Dermis blood vessel endothelial cell (primary cell): ENCODE measurements at regions not wholly inside any gene's neighbourhood (a gene's known extent, or its start where the extent isn't known, plus 50 kb on each side); places are given as distances from the start of the nearest gene placed in this dataset.
"Not testable (repeated sequence)": the region's sequence is repeated elsewhere in the genome, so short reads cannot be mapped to it uniquely, and the experiment has no call there.

Source experiments
- DNase-seq: peaks from one replicate; pipeline ENCODE4 v3.0.0; 2010

GRCh38 chrX:140447150-140447549 lies 57.7 kb downstream of the SOX3 start:
- no peak for DNase-seq

GRCh38 chrX:140440876-140441275 lies 64.0 kb downstream of the SOX3 start:
- DNase-seq, result no peak

- DNase-seq, result no peak
Measured at GRCh38 chrX:140439476-140439875, 65.4 kb downstream of the SOX3 start.

- no peak for DNase-seq
Measured at GRCh38 chrX:140434347-140434746, 70.5 kb downstream of the SOX3 start.

GRCh38 chrX:140433582-140433981 lies 71.3 kb downstream of the SOX3 start:
- DNase-seq, result no peak

- no peak for DNase-seq
Measured at GRCh38 chrX:140432346-140433175, 72.3 kb downstream of the SOX3 start.

GRCh38 chrX:140431521-140431920 lies 73.3 kb downstream of the SOX3 start:
- no peak for DNase-seq

- no peak for DNase-seq
Measured at GRCh38 chrX:140425712-140426395, 79.0 kb downstream of the SOX3 start.

GRCh38 chrX:140422501-140422900 lies 82.4 kb downstream of the SOX3 start:
- no peak for DNase-seq

- not testable (repeated sequence) for DNase-seq
Measured at GRCh38 chrX:140402131-140402530, 102.7 kb downstream of the SOX3 start.

- DNase-seq, result not testable (repeated sequence)
Measured at GRCh38 chrX:140396326-140396725, 108.5 kb downstream of the SOX3 start.

- DNase-seq, result no peak
Measured at GRCh38 chrX:140393507-140393906, 111.4 kb downstream of the SOX3 start.

GRCh38 chrX:140391313-140391712 lies 113.6 kb downstream of the SOX3 start:
- DNase-seq, result no peak

- no peak for DNase-seq
Measured at GRCh38 chrX:140389331-140389730, 115.5 kb downstream of the SOX3 start.

- no peak for DNase-seq
Measured at GRCh38 chrX:140362861-140363260, 142.0 kb downstream of the SOX3 start.

GRCh38 chrX:140360924-140361323 lies 143.9 kb downstream of the SOX3 start:
- DNase-seq, result no peak

GRCh38 chrX:140360284-140360683 lies 144.6 kb downstream of the SOX3 start:
- no peak for DNase-seq

GRCh38 chrX:140355922-140356321 lies 148.9 kb downstream of the SOX3 start:
- no peak for DNase-seq

- no peak for DNase-seq
Measured at GRCh38 chrX:140355429-140355828, 149.4 kb downstream of the SOX3 start.

- no peak for DNase-seq
Measured at GRCh38 chrX:140354431-140355120, 150.3 kb downstream of the SOX3 start.

GRCh38 chrX:140346729-140347128 lies 158.1 kb downstream of the SOX3 start:
- DNase-seq, result no peak

GRCh38 chrX:140343226-140343868 lies 161.5 kb downstream of the SOX3 start:
- peak; percentile 0 for DNase-seq

- DNase-seq, result no peak
Measured at GRCh38 chrX:140342410-140342809, 162.5 kb downstream of the SOX3 start.
